GM18511 (cell line): ENCODE measurements at regions not wholly inside any gene's neighbourhood (a gene's known extent, or its start where the extent isn't known, plus 50 kb on each side); places are given as distances from the start of the nearest gene placed in this dataset.

Source experiments
- ATAC-seq: cut with Tn5 transposase; IDR thresholded peaks from one replicate; pipeline ENCODE4 v1.9.1; 2021; ENCODE audit warnings: mild to moderate bottlenecking, moderate library complexity; ENCODE audit not compliant: unreplicated experiment

DNA sequence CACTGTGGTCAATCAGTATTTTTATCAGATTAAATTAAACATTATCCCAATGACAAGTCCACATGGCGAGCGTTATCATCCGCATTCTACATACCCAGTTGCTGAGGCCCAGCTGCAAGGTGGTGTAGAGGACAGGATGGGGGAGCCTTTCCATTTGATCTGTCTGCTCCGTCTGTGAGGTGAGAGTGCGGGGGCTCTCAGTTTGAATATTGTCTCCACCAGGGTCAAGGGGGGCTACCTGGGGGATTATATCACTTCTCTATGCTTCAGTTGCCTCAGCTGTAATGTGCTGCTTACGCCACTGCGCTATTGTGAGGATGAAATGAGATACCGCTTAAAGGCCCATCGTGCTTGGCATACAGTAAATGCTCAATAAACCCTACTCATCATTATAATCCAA is 1106.0 kb downstream of the BCL11B start:
- ATAC-seq, result no peak

DNA sequence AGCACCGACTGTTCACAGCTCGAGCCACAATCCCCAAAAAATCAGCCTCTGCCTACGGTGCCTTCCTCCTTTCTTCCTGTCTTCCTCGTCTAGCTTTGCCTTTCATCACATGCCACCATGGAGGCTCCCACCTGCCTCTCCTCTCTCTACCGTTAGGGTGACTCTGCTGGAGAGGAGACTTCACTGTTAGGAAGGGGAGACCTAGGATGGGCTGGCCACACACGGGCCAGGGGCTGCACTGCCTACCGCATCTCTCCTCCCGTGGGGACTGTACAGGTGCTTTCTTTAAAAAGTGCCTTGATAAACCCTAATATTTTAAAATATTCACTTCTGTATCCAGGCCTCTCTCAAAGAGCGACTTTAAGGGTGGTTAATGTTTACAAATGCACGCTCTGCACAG is 1104.7 kb downstream of the BCL11B start:
- ATAC-seq, result no peak

DNA sequence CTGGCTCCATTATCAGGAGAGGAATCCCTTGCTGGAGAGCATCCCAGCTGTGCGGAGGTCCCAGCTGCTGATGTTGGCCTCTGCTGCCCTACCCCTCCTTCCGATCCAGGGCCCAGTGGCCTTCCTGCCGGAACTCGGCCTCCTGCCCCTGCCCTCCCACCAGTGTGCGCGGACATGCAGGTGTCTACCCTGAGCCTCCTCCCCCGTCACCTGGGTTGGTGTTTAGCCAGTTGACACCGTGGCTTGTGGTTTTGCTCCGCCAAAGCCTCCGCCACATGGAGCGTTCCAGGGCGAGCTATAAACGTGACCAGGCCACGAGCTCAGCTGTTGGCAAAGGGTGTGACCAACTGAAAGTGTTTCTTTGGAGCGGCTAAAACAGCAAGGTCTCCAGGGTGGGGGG is 1104.3 kb downstream of the BCL11B start:
- no peak for ATAC-seq

DNA sequence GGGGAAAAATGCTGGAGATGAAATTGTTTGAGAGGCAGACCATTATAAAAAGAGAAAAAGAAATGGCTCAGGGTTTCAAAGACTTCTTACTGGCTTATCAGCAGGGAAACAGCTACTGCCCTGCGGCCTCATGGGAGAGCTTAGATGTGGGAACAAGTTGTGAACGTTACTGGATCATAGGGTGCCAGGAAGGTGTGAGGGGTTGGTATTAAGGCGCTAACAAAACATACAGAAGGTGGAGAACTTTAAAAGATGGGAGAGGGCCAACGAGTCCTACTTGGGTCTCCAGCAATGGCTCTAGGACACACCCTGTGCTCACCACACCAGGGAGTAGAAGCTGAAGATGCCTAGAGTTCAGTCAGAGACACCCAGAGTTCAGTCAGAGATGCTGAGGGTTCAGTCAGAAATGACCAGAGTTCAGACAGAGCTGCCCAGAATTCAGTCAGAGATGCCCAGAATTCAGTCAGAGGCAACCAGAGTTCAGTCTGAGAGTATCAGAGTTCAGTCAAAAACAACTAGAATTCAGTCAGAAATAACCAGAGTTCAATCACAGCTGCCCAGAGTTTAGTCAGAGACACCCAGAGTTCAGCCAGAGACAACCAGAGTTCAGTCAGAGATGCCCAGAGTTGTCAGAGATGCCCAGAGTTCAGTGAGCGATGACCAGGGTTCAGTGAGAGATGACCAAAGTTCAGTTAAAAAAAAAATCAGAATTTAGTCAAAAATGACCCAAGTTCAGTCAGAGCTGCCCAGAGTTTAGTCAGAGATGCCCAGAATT is 1103.6 kb downstream of the BCL11B start:
- no peak for ATAC-seq

DNA sequence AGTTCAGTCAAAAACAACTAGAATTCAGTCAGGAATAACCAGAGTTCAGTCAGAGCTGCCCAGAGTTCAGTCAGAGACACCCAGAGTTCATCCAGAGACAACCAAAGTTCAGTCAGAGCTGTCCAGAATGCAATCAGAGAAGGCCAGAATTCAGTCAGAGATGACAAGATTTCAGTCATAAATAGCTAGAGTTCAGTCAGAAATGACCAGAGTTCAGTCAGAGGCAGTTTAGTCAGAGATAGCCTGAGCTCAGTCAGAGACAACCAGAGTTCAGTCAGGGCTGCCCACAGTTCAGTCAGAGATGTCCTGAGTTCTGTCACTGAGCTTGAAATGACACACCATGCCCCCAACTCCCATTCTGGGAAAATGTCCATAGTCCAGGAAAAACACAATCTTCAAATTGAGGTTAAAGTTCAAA is 1102.8 kb downstream of the BCL11B start:
- ATAC-seq, result no peak

DNA sequence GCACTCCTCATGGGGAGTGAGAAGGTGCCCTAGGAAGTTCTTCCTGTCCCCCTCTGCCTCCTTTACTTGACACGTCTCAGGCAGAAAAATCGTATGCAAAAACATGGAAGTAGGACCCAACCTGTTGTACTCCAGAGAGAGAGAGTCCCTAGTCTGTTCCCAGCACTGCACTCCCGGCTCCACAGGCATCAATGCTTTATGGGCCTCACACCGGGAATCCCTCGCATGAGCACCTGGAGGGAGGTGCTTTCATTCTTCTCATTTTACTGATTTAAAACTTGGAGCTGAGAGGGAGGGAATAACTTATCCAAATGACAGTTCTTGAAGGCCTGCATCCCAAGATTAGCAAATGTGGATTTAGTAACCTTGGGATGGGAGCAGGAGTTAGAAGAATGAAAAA is 1101.4 kb downstream of the BCL11B start:
- ATAC-seq, result no peak

DNA sequence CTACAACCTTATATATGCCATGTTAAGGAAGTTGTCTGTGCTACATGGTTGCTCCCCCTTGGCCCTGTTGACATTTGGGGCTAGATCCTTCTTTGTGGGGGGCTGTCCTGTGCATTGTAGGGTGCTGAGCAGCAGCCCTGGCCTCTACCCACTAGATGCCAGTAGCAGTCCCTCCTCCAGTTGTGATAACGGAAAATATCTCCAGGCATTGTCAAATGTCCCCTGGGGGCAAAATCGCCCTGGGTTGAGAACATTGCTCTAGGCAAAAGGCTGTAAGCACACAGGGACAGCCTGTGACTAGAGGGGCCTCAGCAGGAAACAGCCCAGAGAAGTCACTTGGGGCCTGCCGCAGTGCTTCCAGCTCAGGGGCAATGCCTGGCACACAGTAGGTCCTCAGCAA is 1100.3 kb downstream of the BCL11B start:
- ATAC-seq, result no peak

DNA sequence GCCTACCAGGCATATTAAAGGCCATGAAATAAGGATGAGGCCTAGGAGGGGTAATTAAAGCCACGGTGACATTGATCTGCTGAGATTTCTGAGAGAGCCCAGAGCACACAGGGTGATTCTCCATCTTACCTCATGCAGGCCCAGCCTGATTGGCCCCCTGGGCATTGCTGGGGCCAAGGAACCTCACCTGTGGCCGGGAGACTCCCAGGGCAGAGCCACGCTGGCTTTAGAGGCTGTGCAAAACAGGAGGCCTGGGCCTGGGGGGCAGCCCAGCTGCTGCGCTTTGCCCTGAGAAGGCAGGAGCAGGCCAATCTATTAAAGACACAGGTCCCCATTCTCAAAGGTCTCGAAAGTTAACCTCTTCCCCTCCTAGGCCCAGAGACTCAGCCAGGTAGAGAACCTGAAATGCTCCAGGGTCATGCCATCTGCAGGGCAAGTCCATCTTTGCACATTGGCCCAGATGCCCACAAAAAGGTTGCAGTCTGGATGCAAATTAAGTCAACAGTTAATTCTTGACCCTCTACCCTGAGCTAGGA is 1099.7 kb downstream of the BCL11B start:
- no peak for ATAC-seq

DNA sequence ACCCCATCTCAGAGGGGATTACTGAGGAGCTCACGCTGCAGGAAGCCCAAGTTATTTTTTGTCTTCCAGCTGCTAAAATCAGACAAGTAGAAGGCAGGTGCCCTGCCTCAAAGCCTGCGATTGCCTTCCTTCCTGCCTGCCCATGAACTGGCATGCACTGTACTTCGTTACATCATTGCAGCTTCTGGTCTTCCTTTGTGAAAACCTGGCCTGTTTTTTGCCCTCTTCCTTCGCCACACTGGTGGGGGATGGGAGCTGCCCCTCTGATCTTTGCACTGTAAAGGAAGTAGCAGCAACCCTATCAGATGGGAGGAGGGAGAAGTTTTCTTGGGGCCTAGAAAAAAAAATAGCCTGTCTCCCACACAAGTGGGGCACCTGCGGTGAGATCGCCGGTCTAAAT is 1098.7 kb downstream of the BCL11B start:
- ATAC-seq, result no peak

DNA sequence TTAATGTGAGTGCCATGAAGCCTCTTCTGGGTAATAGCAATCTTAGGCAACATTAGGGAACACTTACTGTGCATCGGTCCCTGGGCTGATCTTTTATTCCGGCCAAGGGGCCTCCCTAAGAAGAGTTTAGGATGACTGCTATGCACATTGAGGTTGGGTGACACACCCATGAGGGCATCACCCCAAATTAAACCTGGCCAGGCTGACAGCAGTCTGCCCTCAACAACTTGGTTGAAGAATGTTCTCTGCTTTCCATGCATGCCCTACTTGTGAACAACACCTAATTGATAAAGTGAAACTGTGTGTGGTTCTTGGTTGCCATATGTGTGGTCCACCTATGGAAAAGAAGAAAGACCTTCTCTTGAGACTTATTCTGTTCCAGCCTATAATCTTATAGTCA is 1098.0 kb downstream of the BCL11B start:
- ATAC-seq, result no peak

DNA sequence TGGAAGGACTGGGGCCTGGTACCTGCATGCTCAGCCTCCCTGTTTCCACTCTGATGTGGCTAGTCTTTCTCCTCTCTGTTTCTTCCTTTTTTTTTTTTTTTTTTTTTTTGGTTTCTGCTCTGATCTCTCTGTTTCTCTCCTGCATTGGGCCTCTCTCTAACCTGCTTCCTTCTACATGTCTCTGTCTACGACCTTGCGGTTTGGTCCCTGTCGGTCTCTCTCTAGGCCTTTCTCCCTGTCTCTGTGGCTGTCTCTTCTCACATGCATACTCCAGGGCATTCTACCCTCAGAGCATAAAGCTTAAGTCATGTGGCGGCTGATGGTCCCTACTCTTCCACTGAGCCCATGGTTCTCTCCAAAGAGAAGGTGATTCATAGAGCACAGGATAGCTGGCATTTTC is 1096.6 kb downstream of the BCL11B start:
- no peak for ATAC-seq

DNA sequence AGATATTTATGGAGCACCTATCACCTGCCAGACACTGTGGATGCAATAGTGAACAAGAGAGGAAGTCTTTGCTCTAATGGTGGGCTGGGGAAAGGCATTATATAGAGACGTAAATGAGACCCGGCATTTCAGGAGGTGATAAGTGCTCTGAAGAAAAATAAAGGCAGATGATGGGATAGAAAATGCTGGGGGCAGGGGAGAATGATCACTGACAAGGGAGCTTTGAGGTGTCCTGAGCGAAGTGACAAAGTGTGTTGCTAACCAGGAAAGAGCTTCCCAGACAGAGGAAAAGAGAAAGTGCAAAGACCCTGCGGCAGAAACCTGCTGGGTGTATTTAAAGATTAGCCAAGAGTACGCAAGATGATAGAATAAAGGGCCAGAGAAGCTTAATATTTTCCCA is 1096.1 kb downstream of the BCL11B start:
- no peak for ATAC-seq

DNA sequence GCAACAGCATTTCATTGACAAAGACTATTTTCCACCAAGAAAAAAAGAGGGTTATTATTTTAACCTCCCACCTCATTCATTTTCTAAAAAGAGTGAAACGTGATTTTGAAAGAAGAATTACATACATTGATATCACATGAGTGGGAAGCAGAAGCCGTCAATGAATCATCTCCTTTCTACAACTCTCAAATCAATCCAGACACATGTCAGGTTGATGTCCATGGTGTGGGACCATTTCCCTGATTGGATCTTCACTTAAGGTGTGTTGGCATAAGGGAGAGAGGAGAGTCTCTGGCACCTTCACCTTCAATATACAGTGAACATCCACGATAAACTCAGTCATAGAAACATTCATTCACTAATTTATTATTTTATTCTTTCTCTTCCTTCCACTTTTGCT is 1095.1 kb downstream of the BCL11B start:
- no peak for ATAC-seq

DNA sequence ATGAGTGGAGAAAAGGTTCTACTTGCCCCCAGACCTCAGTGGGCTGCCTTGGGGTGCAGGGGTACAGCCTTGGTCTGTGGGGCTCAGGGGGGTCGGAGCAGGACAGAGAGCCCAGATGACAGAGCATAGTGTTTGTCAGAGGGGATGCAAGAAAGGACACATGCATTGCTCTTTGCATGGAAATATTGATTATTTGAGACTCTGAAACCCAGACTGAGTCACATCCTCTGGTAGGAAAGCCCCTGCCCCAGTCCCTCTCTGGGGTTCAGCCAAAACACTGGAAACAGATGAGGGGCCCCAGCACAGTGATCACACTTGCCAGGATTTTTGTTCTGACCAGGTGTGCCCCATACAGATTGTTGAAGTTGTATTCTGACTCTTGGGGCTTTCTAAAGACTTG is 1094.4 kb downstream of the BCL11B start:
- no peak for ATAC-seq

DNA sequence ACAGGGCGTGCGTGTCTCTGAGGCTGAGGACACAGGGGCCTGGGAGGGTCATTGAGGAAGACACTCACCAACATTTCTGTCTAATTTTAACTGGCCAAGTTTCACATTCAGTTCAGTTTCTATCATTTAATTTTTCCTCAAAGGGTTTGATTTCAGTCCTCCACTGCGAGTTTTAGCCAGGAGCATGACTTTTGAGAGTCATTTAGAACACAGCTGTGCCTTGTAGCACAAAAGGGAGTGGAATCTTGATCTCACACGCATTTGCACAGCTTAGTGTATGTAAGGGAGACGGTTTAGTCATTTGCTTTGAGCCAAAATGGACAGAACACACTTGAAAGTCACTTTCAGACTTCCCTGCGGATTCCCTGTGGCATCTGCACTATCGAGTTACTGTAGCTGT is 1090.8 kb downstream of the BCL11B start:
- no peak for ATAC-seq

DNA sequence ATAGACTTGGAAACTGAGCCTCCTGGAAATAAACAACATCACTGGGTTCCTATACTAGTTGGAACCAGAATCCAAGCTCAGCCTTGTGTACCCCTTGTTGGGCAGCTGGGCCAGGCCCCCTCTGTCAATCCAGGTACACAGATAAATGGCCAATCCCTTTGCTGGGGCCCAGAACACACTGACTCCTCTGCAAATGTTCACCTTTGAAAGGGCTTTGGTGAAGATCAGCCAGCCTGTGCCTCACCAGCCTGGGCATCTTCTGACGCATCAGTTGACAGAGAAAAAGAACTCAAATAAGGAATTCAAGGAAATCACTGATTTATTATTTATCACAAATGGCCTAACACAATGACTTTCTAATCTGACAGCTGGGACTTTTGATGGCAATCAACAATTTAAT is 1090.2 kb downstream of the BCL11B start:
- no peak for ATAC-seq

DNA sequence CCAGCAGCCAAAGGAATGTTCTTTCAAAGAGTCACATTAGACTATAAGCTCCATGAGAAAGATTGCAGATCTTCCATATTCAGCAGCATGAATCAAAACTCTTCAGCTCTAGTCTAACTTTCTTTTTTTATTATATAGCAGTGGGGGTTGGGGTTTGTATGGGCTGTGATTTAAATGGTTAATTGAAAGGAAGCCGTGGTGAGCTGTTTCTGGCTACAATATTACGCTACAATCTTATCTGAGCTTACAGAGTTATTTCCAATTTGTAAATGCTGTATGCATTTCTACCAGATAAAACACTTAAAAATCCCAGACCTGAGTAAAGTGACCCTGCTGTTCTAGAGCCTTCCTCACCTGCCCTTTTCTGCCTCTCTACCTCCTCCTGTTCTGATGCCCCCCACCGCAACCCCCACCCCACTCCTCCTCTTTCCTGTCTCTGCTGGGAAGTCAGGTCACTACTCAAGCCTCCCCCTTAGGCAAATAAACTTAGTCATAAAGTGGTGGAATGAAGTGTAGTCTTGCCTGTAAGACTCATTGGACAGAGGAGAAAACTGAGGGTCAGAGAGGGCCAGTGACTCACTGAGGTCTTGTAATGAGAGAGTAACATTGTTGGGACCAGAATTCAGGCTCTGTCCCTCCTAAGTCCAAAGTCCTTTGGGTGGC is 1089.5 kb downstream of the BCL11B start:
- ATAC-seq, result no peak

DNA sequence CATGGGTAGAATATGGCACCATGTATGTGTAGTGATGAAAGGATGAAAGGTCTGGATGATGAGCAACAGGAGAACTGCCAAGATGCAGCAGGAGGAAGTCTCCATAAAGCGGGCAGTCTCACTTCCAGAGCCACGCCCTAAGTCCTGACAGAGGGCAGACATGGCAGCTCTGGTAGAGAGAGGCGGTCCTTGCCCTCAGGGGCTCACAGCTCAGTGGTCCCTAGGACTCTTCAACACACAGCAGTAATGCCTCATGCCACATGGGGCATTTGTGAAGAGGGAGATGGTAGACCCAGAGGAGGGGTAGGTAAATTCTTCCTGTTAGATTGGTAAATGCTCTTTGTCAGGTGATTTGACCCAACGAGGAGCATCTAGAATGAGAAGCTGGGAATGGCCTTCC is 1088.4 kb downstream of the BCL11B start:
- ATAC-seq, result no peak

DNA sequence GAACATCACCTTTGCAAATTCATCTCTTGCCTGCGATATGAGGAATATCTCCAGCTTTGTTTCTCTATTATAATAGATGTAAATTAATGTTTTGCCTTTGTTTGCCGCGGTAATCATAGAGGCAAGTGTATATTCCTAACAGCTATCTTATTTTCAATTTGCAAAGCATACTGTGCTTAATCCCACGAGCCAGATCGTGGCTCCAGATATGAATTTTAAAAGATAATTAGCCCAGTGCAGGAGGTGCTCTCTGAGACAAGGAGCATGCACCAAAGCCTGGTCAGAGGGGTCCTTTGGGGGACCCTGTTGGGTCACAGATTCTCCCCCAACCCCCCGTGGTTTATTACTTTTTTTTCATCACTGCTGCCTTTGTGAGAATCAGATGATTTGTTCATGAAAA is 1087.5 kb downstream of the BCL11B start:
- no peak for ATAC-seq

DNA sequence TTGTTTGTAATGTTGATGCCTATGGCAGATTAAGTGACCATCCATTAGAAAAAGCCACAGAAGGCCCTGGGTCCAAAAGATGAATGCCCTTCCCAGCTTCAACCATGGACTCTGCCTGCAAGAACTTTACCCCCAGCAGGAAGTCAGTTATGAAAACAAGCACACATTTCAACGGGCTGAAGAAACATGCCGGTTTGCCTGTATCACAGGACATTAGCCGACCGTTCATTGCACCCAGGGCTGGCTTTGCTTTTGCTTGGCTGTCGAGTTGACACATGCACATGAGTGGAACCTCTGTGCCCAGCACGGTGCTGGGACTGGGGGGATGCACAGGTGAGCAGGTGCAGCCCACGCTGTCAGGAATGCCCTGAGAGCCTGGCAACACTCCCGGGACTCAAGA is 1087.0 kb downstream of the BCL11B start:
- no peak for ATAC-seq

DNA sequence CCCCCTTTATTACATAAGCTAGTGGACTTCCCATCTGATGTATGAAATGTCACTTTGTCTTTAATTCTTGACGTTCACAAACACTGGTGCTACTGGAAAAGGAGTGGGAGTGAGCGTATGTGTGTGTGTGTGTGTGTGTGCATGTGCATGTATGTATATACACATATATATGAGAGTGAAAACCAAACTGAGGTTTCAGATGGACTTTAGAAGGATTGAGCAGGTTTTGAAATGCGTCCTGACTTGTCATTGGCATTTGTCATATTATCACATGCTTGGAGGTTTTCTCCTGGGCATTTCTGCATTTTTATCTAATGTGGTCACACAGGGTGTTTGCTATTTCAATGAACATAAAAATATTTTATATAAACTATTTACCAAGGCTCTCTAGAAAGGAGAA is 1085.9 kb downstream of the BCL11B start:
- ATAC-seq, result no peak

DNA sequence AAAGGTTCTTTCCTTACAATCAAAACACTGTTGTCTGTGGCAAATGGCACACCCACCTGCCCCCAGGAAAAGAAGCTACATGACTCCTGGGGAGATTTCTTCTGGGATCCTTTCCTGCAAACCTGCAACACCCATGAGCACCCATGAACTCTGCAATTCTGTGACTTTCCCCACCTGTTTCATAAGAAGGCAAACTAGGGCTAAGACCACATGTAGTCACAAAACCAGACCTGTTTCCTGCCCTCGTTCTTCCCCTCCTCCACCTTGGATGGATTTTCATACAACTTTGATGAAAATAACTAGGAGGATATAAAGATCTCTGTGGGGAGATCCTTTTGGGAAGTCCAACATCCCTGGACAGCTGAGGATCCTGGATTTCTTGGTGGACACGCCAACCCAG is 1084.7 kb downstream of the BCL11B start:
- ATAC-seq, result no peak

DNA sequence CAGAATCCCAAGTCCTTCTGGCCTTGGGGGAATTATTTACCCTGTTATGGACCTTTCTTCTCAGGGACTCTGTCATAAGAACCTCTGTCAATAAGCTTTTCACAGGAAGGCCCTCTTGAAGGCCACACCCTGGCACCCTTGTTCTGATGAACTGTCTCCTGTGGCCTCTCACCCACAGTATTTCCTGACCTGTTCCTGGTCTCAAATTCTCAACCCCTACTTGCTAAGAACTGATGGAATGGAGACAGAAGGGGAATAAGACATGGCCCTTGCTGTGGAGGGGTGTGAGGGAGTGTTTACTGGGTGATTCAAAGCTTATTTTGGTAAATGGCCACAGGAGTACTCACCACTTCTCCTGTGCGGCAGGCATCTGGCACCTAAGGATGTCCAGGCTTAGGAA is 1082.9 kb downstream of the BCL11B start:
- ATAC-seq, result no peak
